HG03103 (cell line): ENCODE measurements at regions not wholly inside any gene's neighbourhood (a gene's known extent, or its start where the extent isn't known, plus 50 kb on each side); places are given as distances from the start of the nearest gene placed in this dataset.
A peak's percentile ranks its signal among the peaks of the same experiment; 100 is the strongest.
"Not testable (repeated sequence)": the region's sequence is repeated elsewhere in the genome, so short reads cannot be mapped to it uniquely, and the experiment has no call there.

Source experiments
- ATAC-seq: cut with Tn5 transposase; IDR thresholded peaks from one replicate; pipeline ENCODE4 v1.9.1; 2021; ENCODE audit warnings: low read depth; ENCODE audit not compliant: unreplicated experiment

DNA sequence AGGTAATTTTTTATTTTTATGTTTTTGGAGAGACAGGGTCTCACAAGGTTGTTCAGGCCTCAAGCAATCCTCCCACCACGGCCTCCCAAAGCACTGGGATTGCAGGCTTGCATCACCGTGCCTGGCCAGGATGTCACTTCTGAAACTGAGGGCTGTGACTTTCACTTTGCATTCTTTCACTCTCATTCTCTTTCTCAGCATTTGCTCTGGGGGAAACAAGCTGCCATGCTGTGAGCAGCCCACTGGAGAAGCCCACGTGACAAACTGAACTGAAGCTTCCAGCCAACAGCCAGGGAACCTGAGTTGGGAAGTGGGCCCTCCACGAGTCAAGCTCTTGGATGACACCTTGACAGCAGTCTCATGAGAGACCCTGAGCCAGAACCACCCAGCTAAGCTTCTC lies 109.4 kb downstream of the C5orf15 start:
- ATAC-seq: no peak

DNA sequence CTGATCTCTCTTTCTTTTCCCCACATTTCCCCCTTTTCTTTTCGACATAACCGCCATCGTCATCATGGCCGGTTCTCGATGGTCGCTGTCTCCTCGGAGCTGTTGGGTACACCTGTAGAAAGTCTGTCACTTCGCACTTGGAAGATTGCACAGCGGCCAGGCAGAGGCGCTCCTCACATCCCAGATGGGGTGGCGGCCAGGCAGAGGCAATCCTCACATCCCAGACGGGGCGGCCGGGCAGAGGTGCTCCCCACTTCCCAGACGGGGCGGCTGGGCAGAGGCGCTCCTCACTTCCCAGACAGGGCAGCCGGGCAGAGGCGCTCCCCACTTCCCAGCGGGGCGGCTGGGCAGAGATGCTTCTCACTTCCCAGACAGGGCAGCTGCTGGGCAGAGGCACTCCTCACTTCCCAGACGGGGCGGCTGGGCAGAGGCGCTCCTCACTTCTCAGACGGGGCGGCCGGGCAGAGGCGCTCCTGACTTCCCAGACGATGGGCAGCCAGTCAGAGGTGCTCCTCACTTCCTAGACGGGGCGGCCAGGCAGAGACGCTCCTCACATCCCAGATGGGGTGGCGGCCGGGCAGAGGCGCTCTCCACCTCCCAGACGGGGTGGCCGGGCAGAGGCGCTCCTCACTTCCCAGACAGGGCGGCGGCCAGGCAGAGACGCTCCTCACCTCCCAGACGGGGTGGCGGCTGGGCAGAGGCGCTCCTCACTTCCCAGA lies 110.7 kb downstream of the C5orf15 start:
- ATAC-seq: not testable (repeated sequence)

DNA sequence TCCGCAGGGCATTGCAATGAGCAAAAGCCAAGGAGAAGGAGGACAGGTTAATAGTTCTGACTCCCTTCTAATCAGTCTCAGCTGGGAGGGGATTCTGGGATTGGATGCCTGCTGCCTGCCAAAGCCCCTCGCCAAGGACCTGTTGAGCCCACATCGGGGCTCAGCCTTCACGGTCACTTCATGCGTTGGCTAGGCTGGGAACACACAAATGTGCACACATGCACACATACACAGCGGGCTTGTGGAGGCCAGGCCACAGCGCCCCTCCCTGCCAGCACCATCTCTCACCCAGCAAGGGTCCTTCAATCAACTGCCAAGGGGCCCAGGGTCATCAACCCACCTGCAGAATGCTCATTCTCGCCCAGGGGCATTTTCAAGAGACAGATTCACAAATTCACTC lies 113.9 kb downstream of the C5orf15 start:
- no peak for ATAC-seq

DNA sequence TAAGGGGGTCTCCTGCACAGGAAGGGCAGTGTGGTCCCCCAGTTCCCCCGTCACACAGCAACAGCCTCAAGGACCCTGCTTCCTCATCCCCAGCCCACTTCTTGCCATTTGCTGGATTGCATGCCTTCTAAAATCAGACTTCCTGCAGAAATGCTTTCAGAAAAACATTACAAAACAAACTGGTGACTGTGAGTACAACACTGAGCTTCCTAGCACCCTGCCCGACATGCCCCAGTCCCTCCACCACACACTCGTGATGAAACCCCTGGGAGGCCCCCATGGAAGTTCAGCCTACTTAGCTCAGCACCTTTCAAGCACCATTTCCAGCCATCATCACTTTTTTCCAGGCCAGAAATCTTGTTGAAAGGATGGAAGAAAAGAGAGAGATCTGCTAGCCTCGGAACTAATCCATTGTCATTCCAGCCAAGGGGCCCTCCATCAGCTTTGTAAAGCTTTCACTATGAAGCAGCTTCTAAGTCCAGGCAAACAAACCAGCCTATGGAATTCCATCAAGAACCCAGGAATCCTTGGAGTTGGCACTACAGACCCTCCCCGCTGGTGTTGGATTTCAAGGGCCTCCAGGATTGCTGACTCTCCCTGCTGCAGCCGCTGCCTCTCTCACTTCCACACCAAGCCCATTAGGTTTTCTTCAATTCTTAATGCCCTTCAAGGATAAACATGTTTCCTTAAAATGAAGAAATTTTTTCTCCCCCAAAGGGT lies 114.6 kb downstream of the C5orf15 start:
- no peak for ATAC-seq

DNA sequence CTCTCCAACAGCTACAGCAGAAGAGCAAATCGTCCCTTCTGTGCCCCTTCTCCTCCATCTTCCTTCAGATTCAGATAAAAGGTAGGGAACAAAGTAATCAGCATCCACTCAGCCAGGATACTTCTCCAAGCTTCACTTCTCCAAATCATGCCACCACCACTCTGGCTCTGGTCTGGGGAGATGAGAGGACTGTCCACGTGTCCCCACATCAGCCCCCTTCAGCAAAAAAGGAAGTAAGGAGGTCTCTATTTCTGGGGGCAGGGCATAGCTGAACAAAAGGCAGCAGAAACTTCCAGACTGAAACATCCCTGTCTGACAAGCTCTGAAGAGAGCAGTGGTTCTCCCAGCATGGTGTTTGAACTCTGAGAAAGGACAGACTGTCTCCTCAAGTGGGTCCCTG lies 116.9 kb downstream of the C5orf15 start:
- no peak for ATAC-seq

DNA sequence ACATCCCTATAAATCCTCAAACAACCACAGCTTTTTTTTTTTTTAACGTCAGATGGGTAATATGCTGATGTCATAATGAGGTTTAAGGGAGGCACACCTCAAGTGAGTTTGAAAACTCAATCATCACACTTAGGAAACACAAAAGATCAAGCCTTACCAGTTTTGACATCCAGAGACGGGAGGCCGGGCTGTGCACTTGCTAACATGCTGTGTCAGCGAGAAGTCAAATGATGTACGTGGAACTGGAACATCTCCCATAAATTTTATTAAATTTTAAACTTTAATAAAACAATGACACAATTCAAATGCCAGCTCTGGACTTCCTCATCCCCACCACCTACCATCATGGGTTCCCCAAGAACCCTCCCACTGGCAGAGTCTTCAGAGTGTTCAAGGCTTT lies 117.6 kb downstream of the C5orf15 start:
- ATAC-seq: no peak

DNA sequence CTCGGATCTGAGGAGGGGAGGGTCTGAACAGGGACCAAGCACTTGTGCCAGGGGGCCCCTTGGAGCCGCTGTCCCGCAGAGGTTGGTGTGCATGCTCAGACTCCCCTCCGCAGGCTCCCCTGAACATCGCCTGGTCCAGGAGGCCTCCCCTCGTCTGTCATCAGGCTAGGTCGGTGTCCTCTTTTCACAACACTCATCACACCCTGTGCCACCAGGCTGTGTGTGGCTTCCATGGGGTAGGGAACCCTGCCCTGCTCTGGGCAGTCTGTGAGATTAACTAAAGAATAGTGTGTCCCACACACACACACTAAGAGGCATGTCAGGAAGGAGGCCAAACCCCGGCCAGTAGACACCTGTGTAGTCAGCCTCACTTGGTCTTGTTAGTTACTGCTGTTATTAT lies 119.3 kb downstream of the C5orf15 start:
- ATAC-seq: no peak

DNA sequence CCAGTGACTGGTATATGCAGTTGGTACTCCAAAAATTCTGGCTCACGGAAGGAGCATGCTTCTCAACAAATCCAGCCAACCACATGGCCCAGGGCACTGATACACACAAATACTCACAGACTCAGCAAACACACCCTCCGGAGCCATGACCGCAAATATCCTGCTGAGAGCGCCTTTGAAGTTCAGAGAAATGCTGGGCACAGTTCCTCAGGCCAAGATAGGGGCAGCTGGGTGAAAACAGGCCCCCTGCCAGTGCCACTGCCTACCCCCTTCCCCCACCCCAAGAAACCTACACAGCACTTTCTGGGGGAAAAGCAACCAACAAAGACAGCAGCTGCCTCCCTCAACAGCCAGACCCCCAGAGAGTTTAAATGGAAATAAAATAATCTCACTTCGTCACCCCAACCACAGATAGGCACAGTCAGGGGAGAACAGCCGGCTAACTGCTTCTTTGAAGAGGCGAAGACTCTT lies 120.0 kb downstream of the C5orf15 start:
- ATAC-seq: no peak

DNA sequence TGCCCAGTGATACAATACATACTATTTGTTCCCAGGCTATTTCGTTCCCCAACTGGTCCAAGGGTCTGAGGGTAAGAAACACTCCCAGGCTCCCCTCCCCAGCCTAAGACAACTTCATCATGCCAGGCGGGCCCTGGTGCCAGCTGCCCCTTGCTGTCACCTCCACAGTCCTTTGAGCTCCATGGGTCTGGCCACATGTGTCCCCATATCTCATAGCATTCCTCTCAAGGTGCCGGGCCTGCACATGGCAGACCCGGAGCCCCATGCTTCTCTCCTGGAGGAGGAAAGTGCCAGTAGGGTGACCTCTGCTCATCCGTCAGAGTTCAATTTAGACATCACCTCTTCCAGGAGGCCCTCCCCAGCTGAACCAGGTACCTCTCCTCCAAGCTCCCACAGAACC lies 120.5 kb downstream of the C5orf15 start:
- no peak for ATAC-seq

DNA sequence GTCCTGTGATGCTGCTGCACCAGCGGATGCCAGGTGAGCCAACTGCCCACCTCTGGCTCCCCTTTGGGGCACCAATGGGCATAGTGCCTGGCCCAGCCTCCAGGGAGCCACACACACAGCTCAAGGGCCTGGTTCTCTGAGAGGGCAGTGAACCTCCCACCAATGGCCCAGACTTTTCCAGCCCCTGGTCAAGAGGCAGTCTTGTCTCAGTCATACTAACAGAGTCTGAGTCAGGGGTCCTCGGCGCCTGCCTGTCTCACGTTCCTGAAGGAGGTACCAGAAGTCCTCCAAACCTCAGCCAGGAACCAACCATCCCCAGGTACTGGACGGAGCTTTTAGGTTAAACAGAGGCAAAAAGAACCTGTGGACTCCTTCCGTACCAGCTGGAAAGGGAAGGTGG lies 121.1 kb downstream of the C5orf15 start:
- ATAC-seq: no peak

DNA sequence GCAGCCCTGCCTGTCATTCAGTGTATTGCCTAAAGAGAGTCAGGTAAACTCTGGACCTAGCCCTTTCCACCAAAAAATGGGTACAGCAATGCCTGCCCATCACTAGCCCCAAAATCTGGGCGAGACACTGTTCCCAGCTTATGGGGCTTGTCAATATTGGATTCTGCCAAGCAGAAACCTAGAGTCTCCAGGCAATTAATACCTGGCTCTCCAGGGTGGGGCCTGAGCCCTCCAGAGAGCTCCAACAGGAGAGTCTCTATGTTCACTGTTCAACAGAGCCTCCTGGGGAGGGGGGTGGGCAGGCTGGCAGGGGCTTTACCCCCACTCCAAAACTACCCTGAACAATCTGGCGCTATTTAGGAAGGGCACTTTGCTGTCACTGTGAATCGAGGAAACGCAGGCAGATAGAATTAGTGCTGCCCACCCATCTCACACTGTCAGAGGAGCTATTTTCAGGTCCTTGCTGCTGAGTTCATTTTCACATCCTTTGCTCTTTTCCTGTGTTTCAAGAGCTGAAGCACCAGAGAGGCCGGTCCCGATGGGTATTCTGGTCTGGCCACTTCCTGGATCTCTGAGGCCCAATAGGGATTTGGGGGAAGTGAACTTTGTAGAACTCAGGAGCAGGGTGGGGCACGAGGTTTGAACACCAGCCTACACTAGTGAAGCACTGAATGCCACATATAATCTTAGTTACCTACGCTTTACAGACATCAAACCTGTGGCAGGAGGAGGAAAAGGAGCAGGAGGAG lies 121.8 kb downstream of the C5orf15 start:
- peak; percentile 49 for ATAC-seq

DNA sequence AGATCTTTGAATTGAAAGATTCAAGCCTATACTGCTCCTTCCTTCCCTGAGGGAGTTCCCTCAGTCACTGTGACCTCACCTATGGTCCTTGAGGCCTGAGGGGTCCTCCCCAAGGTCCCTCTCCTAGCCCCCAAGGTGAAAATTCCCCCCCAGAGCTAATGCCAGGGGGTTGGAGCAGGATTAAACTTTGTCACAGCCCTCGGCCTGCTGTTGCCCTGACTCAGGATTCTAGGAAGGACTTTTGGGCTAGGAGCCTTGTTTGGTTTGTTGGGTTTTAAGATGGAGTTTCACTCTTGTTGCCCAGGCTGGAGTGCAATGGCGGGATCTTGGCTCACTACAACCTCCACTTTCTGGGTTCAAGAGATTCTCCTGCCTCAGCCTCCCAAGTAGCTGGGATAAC lies 123.2 kb downstream of the C5orf15 start:
- ATAC-seq: no peak

DNA sequence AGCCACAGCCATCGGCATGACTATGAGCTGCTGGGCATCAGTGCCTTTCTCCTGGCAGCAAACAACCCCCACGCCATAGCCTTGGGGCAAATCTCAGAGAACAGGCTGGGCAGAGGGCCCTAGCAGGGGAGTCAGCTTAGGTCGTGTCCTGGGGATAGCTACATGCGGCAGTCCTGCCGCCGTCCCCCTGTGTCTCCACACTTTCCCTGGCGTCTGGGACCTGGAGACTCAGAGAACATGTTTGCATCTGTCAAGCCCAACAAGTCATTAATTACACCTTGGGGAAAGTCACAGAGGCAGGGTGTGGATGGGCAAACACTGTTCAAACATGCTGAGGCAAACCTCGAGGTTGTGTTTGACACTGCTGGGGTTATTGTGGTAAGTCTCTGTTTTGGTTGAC lies 123.6 kb downstream of the C5orf15 start:
- ATAC-seq: no peak

DNA sequence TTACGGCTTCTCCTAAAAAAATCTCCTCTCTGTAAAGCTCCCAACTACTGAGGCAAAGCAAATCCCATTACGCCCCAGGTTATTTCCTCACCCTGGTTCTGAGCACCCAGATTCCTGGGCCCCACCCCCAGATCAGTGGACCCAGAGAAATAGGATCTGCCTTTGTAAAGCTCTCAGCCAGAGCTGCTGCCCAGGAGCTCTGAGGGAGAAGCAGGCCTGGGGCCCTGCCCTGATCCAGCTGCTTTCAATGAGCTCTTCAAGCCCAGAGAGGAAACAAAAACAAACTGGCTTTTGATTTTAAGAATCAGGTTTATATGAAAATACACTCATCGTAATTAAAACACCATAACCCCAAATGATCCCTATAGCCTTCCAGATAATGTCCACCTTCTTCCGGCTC lies 124.5 kb downstream of the C5orf15 start:
- no peak for ATAC-seq

DNA sequence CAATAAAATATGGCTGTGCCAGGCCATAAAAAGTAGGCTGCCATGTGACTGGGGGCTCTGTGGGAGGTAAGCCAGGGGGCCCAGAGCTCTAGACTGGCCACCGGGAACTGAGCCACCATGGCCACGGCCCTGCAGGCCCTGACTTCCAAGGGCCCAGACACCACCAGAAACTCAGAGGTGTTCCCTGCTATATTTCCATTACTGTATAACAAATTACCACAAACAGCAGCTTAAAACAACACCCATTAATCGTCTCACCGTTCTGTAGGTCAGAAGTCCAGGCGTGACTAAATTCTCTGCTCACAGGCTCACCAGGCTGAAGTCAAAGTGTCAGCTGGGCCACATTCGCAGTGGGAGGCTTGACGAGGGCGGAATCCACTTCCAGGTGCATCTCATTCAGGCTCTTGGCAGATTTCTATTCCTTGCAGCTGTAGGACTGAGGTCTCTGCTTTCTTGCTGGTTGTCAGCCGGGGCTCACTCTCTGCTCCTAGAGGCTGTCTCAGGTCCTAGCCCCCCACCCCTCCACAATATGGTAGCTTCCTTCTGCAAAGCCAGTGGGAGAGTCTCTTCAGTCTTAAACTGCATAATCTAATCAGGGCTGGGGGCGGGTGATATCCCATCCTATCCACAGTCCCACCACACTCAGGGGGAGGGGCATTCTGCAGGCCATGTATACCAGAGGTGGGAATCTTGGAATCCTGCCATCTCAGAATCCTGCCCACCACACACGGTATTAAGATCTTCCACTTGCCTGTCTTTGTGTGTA lies 125.4 kb downstream of the C5orf15 start:
- no peak for ATAC-seq

DNA sequence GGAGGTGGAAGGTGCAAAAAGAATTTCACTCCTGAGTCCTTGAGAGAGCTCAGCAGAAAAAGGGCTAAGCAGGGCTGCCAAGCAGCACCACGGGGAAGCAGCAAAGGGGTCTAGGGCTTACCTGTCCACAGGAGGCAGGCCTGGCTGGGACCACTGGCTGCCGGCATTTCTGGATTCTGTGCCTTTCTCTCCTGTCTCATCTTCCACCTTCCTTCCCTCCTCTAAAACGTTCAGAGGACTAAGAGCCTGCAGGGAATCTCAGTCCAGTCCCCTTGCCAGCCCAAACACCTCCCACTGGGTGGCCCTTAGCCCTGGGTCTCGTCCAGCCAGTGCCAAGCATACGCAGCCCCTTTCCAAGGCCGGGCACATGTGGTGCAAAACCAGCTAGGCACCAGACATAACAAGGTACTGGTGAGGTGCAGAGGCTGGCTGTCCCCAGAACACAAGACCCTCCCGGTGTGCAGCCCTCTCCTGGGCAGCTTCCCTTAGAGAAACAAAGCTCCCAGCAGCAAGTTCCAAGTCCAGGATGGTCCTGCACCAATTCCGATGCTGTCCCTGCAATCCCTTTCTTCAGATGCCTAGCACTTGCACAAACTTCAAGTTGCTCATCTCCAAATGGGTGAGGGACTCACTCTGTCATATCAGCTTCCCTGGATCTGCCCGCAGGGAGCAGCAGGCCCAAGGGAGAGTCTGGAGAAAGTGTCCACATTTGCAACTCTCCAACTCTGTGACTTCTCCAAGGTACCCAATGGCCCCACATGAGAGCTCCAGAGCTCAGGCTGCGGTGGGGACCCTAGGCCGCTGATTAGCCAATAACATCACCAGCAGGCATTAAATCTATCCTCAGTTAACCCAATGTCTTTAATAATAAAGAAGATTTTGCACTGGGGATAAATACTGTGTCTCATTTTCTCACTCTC lies 126.3 kb downstream of the C5orf15 start:
- ATAC-seq: no peak

DNA sequence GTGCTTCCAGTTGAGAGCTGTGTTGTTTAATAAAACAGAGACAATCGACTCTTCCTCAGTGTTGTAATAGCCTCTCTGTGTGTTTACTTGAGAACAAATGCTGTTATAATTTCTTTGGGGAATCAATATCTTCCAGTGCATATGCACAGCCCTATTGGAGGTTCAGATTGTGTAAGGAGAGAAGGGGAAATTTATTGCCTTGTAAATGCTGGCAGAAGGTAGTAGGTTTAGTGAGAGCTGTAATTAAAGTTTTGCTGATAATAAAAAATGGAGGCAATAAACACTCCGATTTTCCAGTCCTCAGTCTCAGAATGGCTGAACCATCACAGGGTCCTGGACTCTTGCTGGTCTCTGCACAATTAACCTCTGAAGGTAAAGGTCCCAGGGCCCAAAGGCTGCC lies 128.3 kb downstream of the C5orf15 start:
- ATAC-seq: no peak

DNA sequence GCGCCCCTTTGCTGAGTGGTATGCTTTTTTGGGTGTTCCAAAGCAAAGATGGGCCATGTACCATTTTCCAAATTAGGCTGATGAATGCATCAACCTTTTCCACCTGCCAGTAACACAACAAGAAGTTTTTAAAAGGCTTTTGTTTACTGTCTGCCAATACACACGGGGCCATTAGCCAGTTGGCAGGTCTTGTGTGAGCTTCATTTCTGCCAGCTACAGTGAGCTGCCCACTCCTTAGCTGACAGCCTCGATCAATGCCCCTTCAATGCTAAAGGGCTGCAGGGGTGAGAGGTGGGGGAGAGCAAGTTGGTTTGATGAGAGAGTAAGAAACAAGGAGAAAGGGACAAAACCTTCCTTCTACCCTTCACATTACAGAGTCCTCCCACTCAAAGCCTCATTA lies 128.7 kb downstream of the C5orf15 start:
- ATAC-seq: no peak

DNA sequence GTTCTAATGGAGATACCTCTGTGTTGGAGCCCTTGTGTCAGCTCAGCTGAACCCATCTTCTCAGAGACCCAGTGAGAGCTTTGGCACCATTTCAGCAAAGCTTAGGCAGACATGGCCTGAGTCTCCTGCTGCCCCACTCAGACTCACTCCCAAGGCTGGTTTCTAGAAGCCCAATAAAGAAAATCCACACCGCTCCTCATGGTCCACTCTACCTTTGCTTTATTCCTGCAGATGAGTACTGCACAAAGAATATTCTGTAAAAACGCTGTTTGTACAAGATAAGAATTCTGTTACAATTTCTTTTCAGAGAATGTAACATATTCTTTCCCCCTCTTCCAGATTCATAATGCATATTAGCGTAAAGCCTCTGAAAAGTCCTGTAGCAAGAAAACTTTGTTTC lies 129.3 kb downstream of the C5orf15 start:
- no peak for ATAC-seq

DNA sequence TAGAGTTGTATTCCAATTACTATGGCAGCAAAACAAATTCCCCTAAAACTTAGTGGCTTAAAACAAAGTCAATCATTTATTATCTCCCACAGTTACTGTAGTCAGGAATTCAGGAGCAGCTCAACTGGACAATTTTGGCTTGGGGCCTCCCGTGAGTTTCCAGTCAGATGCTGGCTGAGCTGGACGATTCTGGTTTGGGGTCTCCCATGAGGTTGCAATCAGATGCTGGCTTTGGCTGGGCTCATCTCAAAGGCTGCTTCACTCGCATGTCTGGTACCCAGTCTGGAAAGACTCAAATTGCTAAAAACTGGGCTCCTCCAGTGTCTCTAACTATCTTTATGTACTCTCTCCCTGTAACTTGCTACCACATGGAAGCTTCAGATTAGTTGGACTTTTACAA lies 130.1 kb downstream of the C5orf15 start:
- ATAC-seq: no peak
